Mammary epithelial cell (primary cell): ENCODE measurements at regions not wholly inside any gene's neighbourhood (a gene's known extent, or its start where the extent isn't known, plus 50 kb on each side); places are given as distances from the start of the nearest gene placed in this dataset.

Experiments used
- CTCF ChIP-seq, 2 donors: IDR thresholded peaks in 1 of 2; conservative IDR thresholded peaks in 1 of 2; 2 replicates each; pipeline ENCODE4 v1.5.1; 2011 to 2012; ENCODE audit warnings: inconsistent platforms in 2 of 2, low read length in 2 of 2, mild to moderate bottlenecking in 2 of 2, control low read depth in 1 of 2, low read depth in 1 of 2; ENCODE audit not compliant: insufficient read depth in 1 of 2; ENCODE audit errors: extremely low read depth in 1 of 2
- EZH2 ChIP-seq: IDR thresholded peaks from 2 replicates; pipeline ENCODE4 v1.6.1; 2012; ENCODE audit warnings: low read length, inconsistent platforms, borderline replicate concordance

- TF ChIP-seq EZH2 (no peak), CTCF (conservative IDR thresholded peaks at IDR 0.05 in 1 of 2, IDR thresholded peaks at IDR 0.05 in 1 of 2; ENCODE audit: extremely low read depth in 1 of 2, insufficient read depth in 1 of 2, low read depth in 1 of 2, low read length in 2 of 2) (no peak)
Observed at GRCh38 chr5:3412146-3412545, 183.5 kb upstream of the IRX1 start.
